Heart left ventricle (tissue), 16 donors: ENCODE measurements at regions not wholly inside any gene's neighbourhood (a gene's known extent, or its start where the extent isn't known, plus 50 kb on each side); places are given as distances from the start of the nearest gene placed in this dataset.
A peak's percentile ranks its signal among the peaks of the same experiment; 100 is the strongest.
"Not testable (repeated sequence)": the region's sequence is repeated elsewhere in the genome, so short reads cannot be mapped to it uniquely, and the experiment has no call there.

ENCODE experiments used
- ATAC-seq, 4 donors: fragments of 200-7000 bp; cut with Tn5 transposase; one replicate each; pipeline ENCODE4 v1.9.1; 2020 to 2022; ENCODE audit warnings: moderate library complexity in 4 of 4, mild to moderate bottlenecking in 3 of 4, moderate number of reproducible peaks in 1 of 4
- DNase-seq, 5 donors: peaks; one replicate each; pipeline ENCODE4 v3.0.0-alpha.2; 2020
- H3K27ac ChIP-seq, 12 donors: fragments of 200-600 bp; sonication (generic) in 4 of 12; one replicate each; pipeline versions ENCODE4 v1.5.0 to v1.8.0; 2016 to 2022; ENCODE audit warnings: mild to moderate bottlenecking in 2 of 12
- H3K27me3 ChIP-seq, 9 donors: fragments of 200-600 bp; sonication (generic) in 2 of 9; one replicate each; pipeline versions ENCODE4 v1.5.1 to v1.8.0; 2016 to 2022; ENCODE audit warnings: mild to moderate bottlenecking in 3 of 9
- H3K36me3 ChIP-seq, 9 donors: fragments of 200-600 bp; sonication (generic) in 2 of 9; one replicate each; pipeline versions ENCODE4 v1.5.0 to v1.8.0; 2018 to 2022; ENCODE audit warnings: mild to moderate bottlenecking in 2 of 9
- H3K4me1 ChIP-seq, 12 donors: fragments of 200-600 bp; sonication (generic) in 4 of 12; one replicate each; pipeline versions ENCODE4 v1.5.0 to v1.8.0; 2016 to 2022; ENCODE audit warnings: mild to moderate bottlenecking in 3 of 12
- H3K4me3 ChIP-seq, 12 donors: fragments of 200-600 bp; sonication (generic) in 4 of 12; one replicate each; pipeline versions ENCODE4 v1.5.0 to v1.8.0; 2017 to 2022; ENCODE audit warnings: mild to moderate bottlenecking in 9 of 12, moderate library complexity in 4 of 12
- H3K9me3 ChIP-seq, 12 donors: fragments of 200-600 bp; sonication (generic) in 4 of 12; one replicate each; pipeline versions ENCODE4 v1.5.0 to v1.8.0; 2016 to 2022; ENCODE audit warnings: mild to moderate bottlenecking in 1 of 12
- WGBS, 4 donors: extraction: QIAGEN DNeasy Blood & Tissue Kit in 2 of 4; methylation state at CpG; one replicate each; pipeline versions ENCODE4 v1.1.5 to v1.1.7; 2013 to 2018; 5-methylcytosine and 5-hydroxymethylcytosine counted together
- intact Hi-C, 10 donors: fragments of 100-400 bp; cut with DNase I; formaldehyde crosslinking; loops; one replicate each; pipeline versions ENCODE4 v1.11.1 to v1.14.2; 2022
- donor health status: ischemic (EF 13 %, LVEDD 7.1; RV severe dilation, severe dysfunction).
- donor health status: healthy with polysubstance abuse.
- donor health status: DM: no; HTN: yes; CAD: no.
- donor health status: DM: no; HTN: no; CAD: no.
- donor health status: ischemic (EF 25% LVEDD 6.9; RV normal size, moderate dysfunction).
- donor health status: ischemic (EF 25% LVEDD 5.7; RV mildly dilated, moderate dysfunction).
- donor health status: healthy.
- donor health status: DM: yes; HTN: yes; CAD: no.
- donor health status: ischemic (EF 35%, LVEDD 5.7; RV mildly dilated, moderate dysfunction).
- donor health status: nonischemic (EF 11% LVEDD 7.7; RV severe dilation, severe dysfunction).
- donor health status: DM: yes; HTN: yes; CAD: no.
- donor health status: PGD.
- donor health status: ischemic (EF 29% LVEDD 5.4; RV normal size, mild dysfunction).
- donor health status: nonischemic (EF 23%, LVEDD 6.1; RV moderate dilation, normal function).

DNA sequence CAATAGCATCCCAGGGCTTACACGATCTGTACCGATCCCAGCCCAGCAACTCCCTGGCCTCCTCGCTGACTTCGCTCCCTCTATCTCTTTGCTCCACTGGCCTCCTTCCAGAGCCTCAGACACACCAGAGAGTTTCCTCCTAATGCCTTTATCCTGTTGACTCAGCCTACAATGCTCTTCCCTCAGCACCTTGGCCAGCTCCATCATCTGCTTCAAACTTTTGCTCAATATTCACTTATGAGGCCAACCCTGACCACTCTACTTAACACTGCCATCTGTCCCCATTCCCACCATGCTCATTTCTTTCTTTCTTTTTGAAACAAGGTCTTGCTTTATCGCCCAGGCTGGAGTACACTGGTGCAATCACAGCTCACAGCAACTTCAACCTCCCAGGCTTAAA, 180.9 kb downstream of the CEP170 start:
- H3K27ac ChIP-seq, ATAC-seq, H3K27me3 ChIP-seq, H3K4me3 ChIP-seq, intact Hi-C loops, H3K4me1 ChIP-seq, H3K36me3 ChIP-seq, DNase-seq, H3K9me3 ChIP-seq: not testable (repeated sequence)
- WGBS, 4 donors: 81 to 91% (median 86%) methylated on average over 1 to 4 of the region's 5 CpGs

- H3K27me3 ChIP-seq, DNase-seq, ATAC-seq, H3K9me3 ChIP-seq, intact Hi-C loops, H3K36me3 ChIP-seq, H3K27ac ChIP-seq, H3K4me3 ChIP-seq, H3K4me1 ChIP-seq: not testable (repeated sequence)
- WGBS, 4 donors: 89 to 96% (median 89%) methylated on average over 2 to 6 of the region's 7 CpGs; no CpG with 5 or more reads in 1 of the 4 donors
Measured at GRCh38 chr1:243067056-243067455, 188.0 kb downstream of the CEP170 start.

DNA sequence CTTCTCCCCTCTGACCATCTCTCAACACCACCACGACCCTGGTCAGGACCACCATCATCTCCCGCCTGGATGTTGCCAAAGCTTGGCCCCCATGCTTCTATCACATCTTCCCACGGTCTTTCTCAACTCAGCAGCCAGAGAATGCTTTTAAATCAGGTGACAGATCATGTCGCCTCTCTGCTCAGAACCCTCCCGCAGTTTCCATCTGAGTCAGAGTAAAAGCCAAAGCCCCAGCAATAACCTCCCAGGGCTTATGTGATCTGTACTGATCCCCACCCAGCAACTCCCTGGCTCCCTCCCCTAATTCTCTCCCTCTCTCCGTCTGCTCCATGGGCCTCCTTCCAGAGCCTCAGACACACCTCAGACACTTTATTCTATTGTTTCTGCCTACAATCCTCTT, 193.1 kb downstream of the CEP170 start:
- ATAC-seq, H3K4me3 ChIP-seq: not testable (repeated sequence)

DNA sequence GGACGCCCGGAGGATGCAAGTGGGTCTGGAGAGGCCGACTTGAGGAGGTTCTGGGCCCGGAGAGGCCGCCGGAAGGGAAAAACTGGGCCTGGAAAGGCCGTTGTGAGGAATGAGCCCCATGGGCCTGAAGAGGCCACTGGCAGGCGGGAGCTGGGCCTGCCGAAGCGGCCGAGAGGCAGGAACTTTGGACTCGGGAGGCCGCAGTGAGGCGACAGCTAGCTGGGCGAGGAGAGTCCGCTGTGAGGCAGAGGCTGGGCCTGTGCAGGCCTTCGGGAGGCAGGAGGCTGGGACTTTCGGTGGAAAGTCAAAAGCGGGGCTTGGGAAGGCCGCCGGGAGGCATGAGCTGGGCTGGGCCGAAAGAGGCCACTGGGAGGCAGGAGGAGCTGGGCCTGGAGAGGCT, 199.6 kb downstream of the CEP170 start:
- H3K4me3 ChIP-seq, H3K9me3 ChIP-seq, DNase-seq, H3K36me3 ChIP-seq, H3K27ac ChIP-seq, H3K27me3 ChIP-seq, ATAC-seq, intact Hi-C loops, H3K4me1 ChIP-seq: not testable (repeated sequence)
- 93 to 97% (median 96%) methylated on average over 22 of the region's 22 CpGs for WGBS, 4 donors

More for the DNA sequence above, 193.1 kb downstream of the CEP170 start:
- H3K36me3 ChIP-seq, H3K27ac ChIP-seq, DNase-seq, H3K9me3 ChIP-seq, H3K4me1 ChIP-seq, intact Hi-C loops, H3K27me3 ChIP-seq: not testable (repeated sequence)
- 48 to 55% (median 52%) methylated on average over 4 of the region's 6 CpGs for WGBS, 4 donors

GRCh38 chr1:243055091-243055490, 200.0 kb downstream of the CEP170 start:
- H3K36me3 ChIP-seq, H3K27me3 ChIP-seq, H3K4me1 ChIP-seq, intact Hi-C loops, ATAC-seq, DNase-seq, H3K4me3 ChIP-seq, H3K9me3 ChIP-seq, H3K27ac ChIP-seq: not testable (repeated sequence)
- 89 to 96% (median 95%) methylated on average over 12 to 14 of the region's 14 CpGs for WGBS, 4 donors

DNA sequence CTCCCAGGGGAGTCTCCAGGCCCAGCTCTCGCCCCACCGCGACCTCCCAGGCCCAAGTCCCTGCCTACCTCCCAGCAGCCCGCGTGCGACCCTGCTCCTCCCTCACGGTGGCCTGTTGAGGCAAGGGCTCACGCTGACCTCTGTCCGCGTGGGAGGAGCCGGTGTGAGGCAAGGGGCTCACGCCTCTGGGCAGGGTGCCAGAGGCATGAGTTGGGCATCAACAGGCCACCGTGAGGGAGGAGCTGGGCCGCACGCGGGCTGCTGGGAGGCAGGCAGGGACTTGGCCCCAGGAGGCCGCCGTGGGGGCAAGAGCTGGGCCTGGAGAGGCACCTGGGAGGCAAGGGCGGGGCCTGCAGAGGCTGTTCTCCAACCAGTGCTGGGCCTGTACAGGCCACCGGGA, 200.4 kb downstream of the CEP170 start:
- ATAC-seq, H3K27me3 ChIP-seq, H3K4me3 ChIP-seq, H3K9me3 ChIP-seq, H3K36me3 ChIP-seq, H3K27ac ChIP-seq, intact Hi-C loops, H3K4me1 ChIP-seq: not testable (repeated sequence)
- peak in 1 of 5 donors; percentile 44 for DNase-seq
- WGBS, 4 donors: 91 to 95% (median 94%) methylated on average over 18 to 20 of the region's 20 CpGs

- H3K9me3 ChIP-seq, H3K4me1 ChIP-seq, H3K4me3 ChIP-seq, H3K36me3 ChIP-seq, H3K27ac ChIP-seq, H3K27me3 ChIP-seq, ATAC-seq, DNase-seq, intact Hi-C loops: not testable (repeated sequence)
- WGBS, 4 donors: 81 to 94% (median 86%) methylated on average over 1 to 4 of the region's 7 CpGs
Measured at GRCh38 chr1:243053048-243053447, 202.0 kb downstream of the CEP170 start.

DNA sequence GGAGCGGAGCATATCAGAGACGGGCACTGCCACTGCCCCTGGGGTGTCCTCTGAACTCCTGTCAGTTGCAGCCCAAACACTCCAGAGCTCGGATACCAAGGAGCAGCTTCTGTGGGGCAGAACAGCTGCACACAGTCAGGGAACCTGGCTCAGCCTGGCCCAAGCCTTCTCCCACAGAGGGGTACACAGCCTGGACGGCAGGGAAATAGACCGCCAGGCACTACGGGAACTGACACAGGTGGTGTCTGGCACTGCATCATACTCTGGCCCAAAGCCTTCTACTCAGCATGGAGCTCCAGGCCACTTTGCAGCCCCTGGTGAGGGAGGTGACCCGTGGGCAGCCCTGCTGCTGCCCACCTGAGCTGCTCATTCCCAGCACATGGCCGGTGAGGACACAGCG, 204.5 kb downstream of the CEP170 start:
- ATAC-seq, H3K27me3 ChIP-seq, H3K27ac ChIP-seq, H3K36me3 ChIP-seq, H3K4me3 ChIP-seq, H3K9me3 ChIP-seq, DNase-seq, H3K4me1 ChIP-seq, intact Hi-C loops: not testable (repeated sequence)
- WGBS, 4 donors: 80 to 100% (median 88%) methylated on average over 2 to 7 of the region's 9 CpGs

GRCh38 chr1:243049716-243050115, 205.4 kb downstream of the CEP170 start:
- WGBS, 4 donors: 77 to 82% (median 81%) methylated on average over 5 to 14 of the region's 14 CpGs; no CpG with 5 or more reads in 1 of the 4 donors

GRCh38 chr1:243021365-243021764, 233.7 kb downstream of the CEP170 start:
- H3K4me1 ChIP-seq, H3K27ac ChIP-seq, intact Hi-C loops, ATAC-seq, DNase-seq, H3K36me3 ChIP-seq, H3K27me3 ChIP-seq, H3K9me3 ChIP-seq, H3K4me3 ChIP-seq: not testable (repeated sequence)
- WGBS, 4 donors: 58 to 69% (median 65%) methylated on average over 4 of the region's 4 CpGs

More at GRCh38 chr1:243049716-243050115, 205.4 kb downstream of the CEP170 start:
- ATAC-seq, H3K4me3 ChIP-seq, H3K9me3 ChIP-seq, H3K36me3 ChIP-seq, DNase-seq, H3K27ac ChIP-seq, intact Hi-C loops, H3K4me1 ChIP-seq, H3K27me3 ChIP-seq: not testable (repeated sequence)

- WGBS, 4 donors: 0 to 5% (median 0%) methylated on average over 1 of the region's 1 CpG
- peak in 4 of 5 donors; percentile 7 to 61 (median 47) for DNase-seq
- ATAC-seq, H3K4me3 ChIP-seq, H3K36me3 ChIP-seq, H3K9me3 ChIP-seq, H3K4me1 ChIP-seq, H3K27ac ChIP-seq, H3K27me3 ChIP-seq: not testable (repeated sequence)
- intact Hi-C loops: loop anchor here in 1 of 10 donors (10.0 kb wide), 1 partner anchor 554 kb away; no protein-coding TSS in a partner anchor
Measured at GRCh38 chr1:243019030-243019635, 235.9 kb downstream of the CEP170 start.
